T-helper 2 cell (primary cell): ENCODE measurements at regions not wholly inside any gene's neighbourhood (a gene's known extent, or its start where the extent isn't known, plus 50 kb on each side); places are given as distances from the start of the nearest gene placed in this dataset.

ENCODE experiments used
- DNase-seq, 5 experiments: peaks; one replicate each; pipeline versions ENCODE4 v3.0.0 to v3.0.0-alpha.2; 2012 to 2022

DNA sequence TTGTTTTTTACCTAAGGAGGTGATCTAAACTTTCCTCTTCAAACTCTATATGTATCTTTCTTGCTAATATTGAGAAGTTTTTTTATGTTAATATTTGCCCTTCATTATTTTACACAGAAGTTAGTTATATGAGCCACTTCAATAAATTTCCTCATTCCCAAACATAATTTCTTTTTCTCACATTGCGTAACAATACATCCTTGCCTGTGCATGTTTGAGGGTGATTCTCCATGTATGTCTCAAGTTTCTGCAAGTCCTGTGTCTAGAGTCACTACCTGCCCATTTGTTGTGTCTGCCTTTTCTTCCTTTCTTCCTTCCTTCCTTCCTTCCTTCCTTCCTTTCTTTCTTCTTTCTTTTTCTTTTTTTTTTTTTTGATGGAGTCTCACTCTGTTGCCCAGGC is 2057.9 kb downstream of the PCDH7 start:
- DNase-seq, result no peak

- no peak for DNase-seq
Observed at GRCh38 chr4:32778938-32779337, 2058.8 kb downstream of the PCDH7 start.

DNA sequence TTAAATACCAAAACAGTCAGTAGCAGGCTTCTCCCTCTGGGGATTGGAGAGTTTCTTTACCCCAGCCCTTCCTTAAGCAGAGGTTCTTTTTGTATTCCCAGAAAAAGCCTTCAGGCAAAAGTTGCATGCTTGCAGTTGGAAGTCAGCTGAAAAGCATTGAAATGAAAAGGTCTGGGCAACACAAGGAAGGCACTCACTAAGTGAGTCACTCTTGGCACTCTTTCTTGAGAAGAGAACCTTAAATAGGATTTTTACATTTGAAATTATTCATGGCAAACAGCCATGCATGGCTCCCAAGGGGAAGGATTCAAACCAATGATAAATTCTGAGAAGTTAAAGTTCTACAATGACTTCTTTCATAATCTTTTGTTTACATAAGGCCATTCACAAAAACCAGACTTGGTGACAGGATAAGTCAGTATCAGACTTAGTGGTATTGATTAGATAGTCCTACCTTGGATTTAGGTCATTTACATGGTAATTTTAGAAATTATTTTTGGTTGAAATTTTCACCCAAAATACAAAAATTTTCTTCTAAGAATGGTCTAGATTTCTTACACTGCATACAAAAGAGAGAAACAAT is 2068.9 kb downstream of the PCDH7 start:
- no peak for DNase-seq

DNA sequence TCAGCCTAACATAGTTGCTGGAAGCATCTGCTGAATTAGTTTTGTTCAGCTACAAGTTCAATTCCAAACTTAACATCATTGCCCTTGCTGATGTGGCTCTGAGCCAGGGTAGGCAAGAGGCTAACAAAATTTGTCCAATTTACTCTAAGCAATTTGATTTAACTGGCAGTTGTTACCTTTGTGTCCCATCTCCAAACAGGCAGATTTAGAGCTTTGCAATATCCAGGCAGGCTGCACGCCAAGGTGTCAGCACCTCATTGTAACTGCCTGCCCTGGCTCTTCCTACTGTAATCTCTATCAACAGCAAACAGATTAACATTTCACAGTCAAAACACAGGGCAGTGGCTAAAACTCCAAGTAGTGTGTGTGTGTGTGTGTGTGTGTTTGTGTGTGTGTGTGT is 2070.6 kb downstream of the PCDH7 start:
- no peak for DNase-seq

GRCh38 chr4:32798471-32799159 is 2078.4 kb downstream of the PCDH7 start:
- DNase-seq, result no peak

DNA sequence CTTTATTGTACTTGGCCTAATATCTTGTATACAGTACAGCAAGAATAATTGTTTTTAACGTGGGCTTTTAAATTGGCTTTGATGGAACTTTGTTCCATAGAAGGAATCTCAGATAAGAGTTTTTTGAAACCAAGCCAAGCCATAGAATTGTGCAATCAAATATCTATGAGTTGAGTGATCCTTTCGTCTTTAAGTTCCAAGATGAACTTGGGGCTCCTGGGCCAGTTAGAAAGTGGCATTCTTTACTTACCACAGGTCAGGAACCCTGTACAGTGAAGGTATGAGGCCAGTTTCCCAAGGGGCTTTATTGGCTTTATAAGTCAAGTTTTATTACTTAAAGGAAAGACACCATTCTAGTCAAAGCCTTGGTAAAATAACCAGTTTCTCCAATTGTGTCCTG is 2104.2 kb downstream of the PCDH7 start:
- no peak for DNase-seq

- no peak for DNase-seq
Observed at GRCh38 chr4:32826169-32826568, 2106.0 kb downstream of the PCDH7 start.

DNA sequence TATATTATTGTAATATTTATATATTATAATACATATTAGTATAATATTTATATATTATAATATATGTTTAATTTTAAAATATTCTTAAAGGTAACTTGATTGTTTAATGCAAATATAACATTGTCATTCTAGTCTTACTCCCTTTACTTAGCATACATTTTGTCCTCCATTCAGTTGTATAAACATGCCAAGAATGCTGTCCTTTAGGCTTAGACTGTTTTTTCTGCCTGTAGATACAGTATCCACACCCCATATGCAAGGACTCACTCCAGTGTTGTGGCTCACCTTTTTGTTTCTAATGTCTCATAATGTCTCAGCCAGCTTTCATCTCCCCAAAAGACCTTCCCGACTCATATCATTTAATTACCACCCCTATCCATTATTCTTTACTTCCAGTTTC is 2110.0 kb downstream of the PCDH7 start:
- no peak for DNase-seq

DNA sequence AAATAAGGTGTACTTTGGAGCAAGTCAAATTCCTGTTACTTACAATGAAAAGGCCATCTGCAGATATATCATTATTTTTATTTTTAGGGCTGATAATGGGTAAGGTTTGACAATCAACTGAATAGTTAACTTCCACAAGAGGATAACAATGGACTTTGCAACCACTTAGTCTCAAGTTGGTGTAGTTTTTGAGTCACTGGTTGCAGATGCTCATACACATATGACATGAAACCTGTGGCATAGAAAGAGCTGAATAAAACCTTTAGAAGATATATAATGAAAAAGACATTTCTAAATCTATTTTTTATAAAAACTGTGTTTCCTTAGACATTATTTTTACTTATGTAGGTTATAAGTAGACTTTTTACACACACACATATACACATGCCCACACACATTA is 2110.9 kb downstream of the PCDH7 start:
- DNase-seq, result no peak

DNA sequence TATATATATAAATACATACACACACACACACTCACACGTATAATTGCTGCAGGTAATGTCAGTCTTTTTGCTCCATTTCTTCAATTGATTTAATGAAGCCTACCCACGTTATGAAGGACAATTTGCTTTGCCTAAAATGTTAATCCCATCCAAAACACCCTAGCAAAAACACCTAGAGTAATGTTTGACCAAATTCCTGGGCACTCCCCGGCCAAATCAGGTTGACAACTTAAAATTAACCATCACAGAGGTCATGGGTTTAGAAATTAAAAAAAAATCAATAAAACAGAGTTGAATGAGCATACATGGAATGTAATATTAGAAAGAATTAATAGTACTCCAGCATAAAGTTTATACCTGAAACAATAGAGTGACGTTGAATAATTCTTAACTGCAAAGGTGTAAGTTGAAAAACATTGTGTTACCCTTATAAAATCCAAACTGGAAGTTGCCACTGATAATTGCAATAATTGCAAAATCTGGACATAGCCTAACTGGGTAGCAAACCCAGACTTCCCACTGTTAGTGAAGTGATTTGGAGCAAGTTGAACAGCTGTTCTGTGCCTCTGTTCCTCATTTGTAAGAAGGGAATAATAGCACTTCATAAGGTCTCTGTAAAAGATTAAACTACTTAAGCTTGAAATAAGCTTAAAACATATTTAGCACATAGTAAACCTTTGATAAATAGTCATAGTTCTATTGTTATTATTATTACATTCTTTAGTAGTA is 2120.5 kb downstream of the PCDH7 start:
- DNase-seq, result no peak

GRCh38 chr4:32841217-32841616 is 2121.0 kb downstream of the PCDH7 start:
- no peak for DNase-seq

- no peak for DNase-seq
Observed at GRCh38 chr4:32847461-32847860, 2127.3 kb downstream of the PCDH7 start.

DNA sequence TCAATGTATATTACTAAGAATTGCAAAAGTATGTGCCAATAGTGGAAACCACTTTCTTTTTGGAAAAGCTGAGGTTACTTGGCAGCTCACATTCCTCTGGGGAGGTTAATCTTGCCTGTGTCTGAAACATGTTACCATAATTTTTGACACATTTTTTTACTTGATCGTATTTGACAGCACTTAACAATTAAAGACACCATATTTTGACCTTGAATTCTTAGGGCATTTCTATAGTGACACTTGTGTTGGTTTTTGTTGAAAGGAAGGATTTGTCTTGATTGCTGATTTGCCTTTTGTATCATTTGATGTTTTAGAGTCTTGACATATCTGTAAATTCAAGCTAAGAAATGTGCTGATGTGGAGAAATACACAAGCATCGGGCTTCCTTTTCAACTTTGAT is 2135.5 kb downstream of the PCDH7 start:
- DNase-seq, result no peak

- no peak for DNase-seq
Observed at GRCh38 chr4:32858361-32858760, 2138.2 kb downstream of the PCDH7 start.

GRCh38 chr4:32858971-32859370 is 2138.8 kb downstream of the PCDH7 start:
- DNase-seq, result no peak

DNA sequence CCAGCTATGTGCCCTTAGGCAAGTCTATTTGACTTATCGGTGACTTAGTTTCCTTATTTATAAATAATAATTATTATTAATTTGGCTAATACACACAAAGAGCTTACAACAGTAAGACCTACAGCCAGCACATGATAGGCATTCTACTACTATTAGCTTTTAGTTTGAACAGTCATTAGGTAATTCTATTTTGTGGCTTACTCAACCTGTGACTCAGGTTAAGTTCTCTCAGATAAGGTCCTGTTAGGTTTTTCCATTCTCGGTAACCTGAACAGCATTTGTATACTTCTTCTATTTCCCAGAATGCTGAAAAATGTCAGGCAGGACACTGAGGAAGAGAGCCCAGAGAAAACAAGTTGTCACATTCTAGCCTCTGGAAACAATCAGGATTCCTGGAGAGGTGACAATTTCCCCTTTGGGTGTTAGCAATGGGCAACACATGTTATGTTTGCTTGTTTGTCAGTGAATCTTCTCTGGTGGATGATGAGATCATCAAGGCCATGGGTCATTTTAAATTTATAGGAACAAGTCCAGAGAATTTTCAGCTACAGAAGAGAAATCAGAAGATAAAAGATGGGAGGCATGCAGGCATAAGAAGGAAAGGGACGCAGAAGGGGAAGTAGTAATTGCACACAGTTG is 2144.7 kb downstream of the PCDH7 start:
- no peak for DNase-seq

DNA sequence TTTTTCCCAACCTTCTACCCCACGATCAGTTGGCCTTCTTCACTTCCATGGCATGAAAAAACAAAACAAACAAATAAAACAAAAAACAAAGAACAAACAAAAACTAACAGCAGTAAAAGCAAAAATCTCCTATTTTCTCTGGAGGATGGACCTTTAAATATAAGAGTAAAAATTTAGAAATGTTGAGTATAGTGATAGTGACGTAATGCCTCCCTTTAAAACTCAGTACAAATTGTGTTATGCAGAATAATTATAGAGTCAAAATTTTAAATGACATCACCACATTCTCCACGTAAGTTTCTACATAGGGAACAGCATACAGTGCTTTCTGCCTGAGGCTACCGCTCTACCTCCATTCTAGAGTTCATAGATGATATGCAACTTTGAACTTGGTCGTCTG is 2156.4 kb downstream of the PCDH7 start:
- DNase-seq, result no peak

DNA sequence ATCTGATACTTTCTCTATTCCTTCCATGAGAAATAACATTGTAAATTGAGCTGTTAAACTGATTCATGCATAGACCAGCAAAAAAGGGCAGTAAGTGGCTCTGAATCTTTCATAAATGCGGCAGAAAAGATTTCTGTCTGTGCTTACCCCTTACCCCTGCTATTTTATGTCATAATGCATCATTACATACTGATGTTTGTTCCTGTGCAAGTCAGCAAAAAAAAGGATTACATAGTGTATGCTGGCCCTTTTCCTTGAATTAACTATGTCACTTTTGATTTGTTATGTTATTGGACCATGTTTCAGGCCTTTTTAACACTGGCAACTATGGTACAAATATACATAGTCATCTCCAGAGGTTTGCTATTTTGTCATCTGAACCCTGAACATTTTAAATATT is 2159.7 kb downstream of the PCDH7 start:
- DNase-seq, result no peak

GRCh38 chr4:32884198-32884597 is 2164.0 kb downstream of the PCDH7 start:
- DNase-seq, result no peak

- no peak for DNase-seq
Observed at GRCh38 chr4:32890398-32890797, 2170.2 kb downstream of the PCDH7 start.

DNA sequence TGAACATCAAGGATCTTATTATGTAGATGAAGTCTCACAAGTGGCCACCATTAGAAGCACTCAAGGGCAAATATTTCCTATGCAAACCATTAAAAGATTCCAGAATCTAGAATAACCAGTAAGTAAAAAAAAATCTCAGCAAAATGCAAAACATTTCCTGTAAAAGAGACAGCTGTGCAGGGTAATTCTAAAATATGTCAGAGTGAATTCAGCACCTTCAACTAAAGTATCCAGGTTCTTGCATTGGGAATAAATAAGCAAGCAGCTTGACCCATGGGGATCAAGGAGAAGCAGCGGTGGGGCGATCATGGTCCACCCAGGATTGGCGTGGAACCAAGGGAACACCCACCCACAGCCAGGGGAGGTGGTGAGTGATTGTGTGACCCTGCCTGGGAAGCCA is 2188.9 kb downstream of the PCDH7 start:
- no peak for DNase-seq

- no peak for DNase-seq
Observed at GRCh38 chr4:32909736-32910135, 2189.6 kb downstream of the PCDH7 start.

DNA sequence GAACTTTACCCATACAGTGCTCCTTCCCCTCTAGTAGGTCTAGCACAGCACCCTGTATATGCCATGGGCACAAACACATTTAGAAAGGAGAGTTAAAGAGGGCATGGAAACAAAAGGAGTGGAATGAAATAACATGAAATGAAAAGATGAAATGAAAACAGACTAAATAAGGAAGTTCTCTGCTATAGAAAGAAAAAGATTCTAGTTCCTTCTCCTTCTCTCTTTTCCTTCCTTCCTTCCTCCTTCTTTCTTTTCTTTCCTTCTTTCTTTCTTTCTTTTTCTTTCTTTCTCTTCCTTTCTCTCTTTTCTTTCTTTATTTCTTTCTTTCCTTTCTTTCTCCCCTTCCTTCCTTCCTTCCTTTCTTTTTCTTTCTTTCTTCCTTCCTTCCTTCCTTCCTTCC is 2197.4 kb downstream of the PCDH7 start:
- DNase-seq, result no peak
